Omental fat pad (tissue), 3 donors: ENCODE measurements at regions not wholly inside any gene's neighbourhood (a gene's known extent, or its start where the extent isn't known, plus 50 kb on each side); places are given as distances from the start of the nearest gene placed in this dataset.
A peak's percentile ranks its signal among the peaks of the same experiment; 100 is the strongest.

Experiments used
- ATAC-seq: fragments of 150-250 bp; one replicate; pipeline ENCODE4 v1.9.1; 2016; ENCODE audit warnings: mild to moderate bottlenecking, moderate library complexity; ENCODE audit not compliant: low FRiP score
- DNase-seq: peaks from one replicate; pipeline ENCODE4 v3.0.0-alpha.2; 2019; ENCODE audit warnings: low spot score
- TF ChIP-seq, protein P1 (sequence below), 3 donors: fragments of 450-650 bp; IDR thresholded peaks; one replicate each; pipeline ENCODE4 v1.5.1; 2016 to 2017; ENCODE audit warnings: antibody characterized with exemption in 3 of 3, mild to moderate bottlenecking in 3 of 3, moderate library complexity in 2 of 3

DNA sequence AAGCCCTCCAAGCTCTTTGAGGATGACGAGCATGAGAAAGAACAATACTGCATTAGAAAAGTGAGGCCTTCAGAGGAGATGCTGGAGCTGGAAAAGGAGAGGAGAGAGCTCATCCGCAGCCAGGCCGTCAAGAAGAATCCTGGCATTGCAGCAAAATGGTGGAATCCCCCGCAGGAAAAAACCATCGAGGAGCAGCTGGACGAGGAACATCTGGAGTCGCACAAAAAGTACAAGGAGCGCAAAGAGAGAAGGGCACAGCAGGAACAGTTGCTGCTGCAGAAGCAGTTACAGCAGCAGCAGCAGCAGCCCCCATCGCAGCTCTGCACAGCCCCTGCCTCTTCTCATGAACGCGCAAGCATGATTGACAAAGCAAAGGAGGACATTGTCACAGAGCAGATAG is 71.2 kb downstream of the C9orf152 start:
- TF ChIP-seq, protein P1, sequence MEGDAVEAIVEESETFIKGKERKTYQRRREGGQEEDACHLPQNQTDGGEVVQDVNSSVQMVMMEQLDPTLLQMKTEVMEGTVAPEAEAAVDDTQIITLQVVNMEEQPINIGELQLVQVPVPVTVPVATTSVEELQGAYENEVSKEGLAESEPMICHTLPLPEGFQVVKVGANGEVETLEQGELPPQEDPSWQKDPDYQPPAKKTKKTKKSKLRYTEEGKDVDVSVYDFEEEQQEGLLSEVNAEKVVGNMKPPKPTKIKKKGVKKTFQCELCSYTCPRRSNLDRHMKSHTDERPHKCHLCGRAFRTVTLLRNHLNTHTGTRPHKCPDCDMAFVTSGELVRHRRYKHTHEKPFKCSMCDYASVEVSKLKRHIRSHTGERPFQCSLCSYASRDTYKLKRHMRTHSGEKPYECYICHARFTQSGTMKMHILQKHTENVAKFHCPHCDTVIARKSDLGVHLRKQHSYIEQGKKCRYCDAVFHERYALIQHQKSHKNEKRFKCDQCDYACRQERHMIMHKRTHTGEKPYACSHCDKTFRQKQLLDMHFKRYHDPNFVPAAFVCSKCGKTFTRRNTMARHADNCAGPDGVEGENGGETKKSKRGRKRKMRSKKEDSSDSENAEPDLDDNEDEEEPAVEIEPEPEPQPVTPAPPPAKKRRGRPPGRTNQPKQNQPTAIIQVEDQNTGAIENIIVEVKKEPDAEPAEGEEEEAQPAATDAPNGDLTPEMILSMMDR (IDR thresholded peaks at IDR 0.05) = no peak
- DNase-seq (no peak), ATAC-seq (no peak)

DNA sequence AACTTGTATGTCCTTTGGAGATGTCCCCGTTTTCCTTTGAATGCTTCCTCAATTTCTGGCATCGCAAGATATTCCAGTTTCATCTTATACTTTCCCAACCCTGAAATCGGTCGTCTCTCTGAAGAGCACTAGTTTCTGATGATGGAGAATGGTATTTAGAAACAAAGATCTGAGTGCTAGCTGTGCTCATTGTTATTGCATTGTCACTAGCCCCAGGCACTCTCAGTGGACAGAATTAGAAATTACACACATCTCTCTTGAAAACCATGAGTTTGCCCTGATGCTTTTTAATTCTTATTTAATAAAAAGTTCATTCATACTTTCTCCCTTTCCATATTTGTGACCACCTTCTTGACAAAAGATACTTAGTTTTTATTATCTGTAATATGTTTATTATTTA is 67.7 kb downstream of the C9orf152 start:
- ATAC-seq (no peak), DNase-seq (no peak)
- TF ChIP-seq, protein P1 (IDR thresholded peaks at IDR 0.05) = no peak

DNA sequence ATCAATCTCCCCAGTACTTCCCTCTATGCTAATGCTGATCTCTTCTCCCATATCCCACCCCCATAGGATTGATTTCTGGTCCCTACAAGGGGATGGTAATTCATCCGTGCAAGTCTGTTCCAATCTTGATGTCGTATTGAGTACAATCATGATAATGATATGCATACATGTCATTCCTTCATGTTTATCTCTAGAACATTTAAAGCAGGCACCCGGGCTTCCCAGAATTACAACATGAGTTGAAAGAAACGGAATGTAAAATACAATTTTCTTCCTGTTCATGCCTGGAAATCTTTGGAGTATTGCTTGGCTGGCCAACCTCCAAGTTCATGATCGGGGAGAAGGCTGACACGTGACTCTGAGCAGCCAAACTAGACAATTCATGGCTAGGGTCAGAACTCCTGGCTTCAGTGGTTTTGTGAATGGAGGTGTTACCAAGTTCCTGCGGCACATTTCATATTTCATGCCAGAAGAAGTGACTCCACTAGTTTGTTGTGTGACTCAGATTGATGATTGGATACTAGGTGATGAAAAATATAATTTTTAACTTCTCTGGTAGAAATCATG is 66.6 kb downstream of the C9orf152 start:
- peak; percentile 53 for DNase-seq
- peak; percentile 75 for ATAC-seq
- TF ChIP-seq, protein P1 (IDR thresholded peaks at IDR 0.05) = no peak

DNA sequence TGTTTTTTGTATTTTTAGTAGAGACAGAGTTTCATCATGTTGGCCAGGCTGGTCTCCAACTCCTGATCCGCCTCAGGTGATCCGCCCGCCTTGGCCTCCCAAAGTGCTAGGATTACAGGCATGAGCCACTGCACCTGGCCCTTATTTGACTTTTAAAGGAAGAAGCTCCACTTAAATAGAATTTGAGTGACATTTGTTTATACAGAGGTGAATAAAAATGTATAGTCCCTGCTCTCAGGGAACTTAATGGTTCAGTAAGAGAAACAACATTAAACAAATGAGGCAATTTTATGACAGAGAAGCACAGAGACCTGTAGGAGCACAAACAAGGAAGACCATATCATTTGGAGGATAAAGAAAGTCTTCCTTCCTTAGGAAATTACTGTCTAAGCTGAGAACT is 65.7 kb downstream of the C9orf152 start:
- TF ChIP-seq, protein P1 (IDR thresholded peaks at IDR 0.05) = no peak
- DNase-seq = no peak
- no peak for ATAC-seq

DNA sequence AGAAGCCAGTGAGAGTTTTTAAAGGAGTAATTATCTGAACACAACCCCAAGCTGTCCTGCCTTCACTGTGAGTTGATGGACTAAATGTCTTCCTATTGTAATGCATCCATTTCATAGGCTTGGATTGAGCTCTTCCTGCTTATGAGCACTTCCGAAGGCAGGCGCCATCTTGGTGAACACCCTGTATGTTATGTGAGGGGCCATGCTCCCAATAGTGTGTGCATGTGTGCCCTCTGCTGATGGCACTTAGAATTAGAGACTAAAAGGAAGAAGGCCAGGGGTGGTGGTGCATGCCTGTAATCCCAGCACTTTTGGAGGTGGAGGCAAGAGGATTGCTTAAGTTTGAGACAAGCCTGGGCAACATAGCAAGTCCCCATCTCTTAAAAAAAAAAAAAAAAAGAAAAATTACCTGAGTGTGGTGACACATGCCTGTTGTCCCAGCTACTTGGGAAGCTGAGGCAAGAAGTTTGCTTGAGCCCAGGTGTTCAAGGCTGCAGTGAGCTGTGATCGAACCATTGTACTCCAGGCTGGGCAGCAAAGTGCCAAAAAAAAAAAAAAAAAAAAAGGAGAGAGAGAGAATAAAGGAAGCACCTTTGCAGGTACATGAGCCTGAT is 65.0 kb downstream of the C9orf152 start:
- no peak for DNase-seq
- no peak for ATAC-seq
- TF ChIP-seq, protein P1 (IDR thresholded peaks at IDR 0.05) = no peak

DNA sequence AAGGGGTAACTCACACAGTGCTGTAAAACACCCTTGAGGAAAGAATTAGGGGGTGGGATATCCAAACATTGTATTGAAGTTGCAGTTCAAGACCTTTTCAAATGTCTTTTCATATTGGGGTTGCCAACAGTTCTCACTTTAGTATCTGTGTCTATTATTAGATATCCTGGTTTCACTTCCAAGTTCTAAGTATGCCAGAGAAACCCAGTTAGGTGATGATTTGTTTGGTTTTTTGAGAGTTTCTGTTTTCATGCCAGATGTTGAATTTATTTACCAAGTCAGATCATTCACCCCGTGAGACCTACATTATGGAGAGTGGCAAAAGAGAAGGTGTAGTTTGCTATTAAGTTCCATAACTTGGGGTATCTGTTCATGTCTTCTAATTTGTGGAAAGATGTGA is 64.5 kb downstream of the C9orf152 start:
- TF ChIP-seq, protein P1 (IDR thresholded peaks at IDR 0.05) = no peak
- ATAC-seq (no peak), DNase-seq (no peak)

DNA sequence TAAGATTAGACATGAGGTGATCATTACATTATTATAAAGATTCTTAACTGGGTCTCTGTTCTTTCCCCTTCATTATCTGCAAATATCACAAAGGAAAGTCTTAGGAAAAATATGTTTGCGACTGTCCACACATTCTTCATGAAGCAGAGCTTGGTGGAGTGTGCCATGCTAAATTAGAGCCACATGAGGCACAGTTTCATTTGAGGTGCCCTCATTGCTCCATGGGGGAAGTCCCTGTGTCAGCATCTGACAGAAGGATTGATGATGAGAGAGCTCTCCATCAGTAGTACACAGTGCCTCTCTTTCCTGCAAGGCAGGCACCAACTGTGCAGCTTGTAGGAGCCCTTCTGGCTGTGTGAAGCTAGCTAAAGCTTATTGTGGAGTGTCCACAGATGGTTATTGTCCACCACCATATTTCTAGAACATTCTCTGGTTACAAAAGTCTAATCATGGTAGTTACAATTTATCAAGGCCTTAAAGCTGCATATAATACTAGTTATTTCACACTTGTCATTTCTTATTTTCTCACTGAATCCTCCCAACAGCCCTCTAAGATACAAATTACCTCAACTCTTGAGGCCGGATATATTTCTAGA is 63.9 kb downstream of the C9orf152 start:
- ATAC-seq = no peak
- TF ChIP-seq, protein P1 (IDR thresholded peaks at IDR 0.05) = no peak
- DNase-seq = no peak
